SK-N-MC (cell line): ENCODE measurements at regions not wholly inside any gene's neighbourhood (a gene's known extent, or its start where the extent isn't known, plus 50 kb on each side); places are given as distances from the start of the nearest gene placed in this dataset.

Experiments
- FOXP2 ChIP-seq: optimal IDR thresholded peaks from 2 replicates; pipeline ENCODE3; 2011; ENCODE audit warnings: mild to moderate bottlenecking, moderate library complexity; ENCODE audit not compliant: insufficient read depth; ENCODE audit errors: extremely low read length, control extremely low read depth
- POLR2AphosphoS5 ChIP-seq: IDR thresholded peaks from 2 replicates; pipeline ENCODE4 v1.6.1; 2012; ENCODE audit warnings: mild to moderate bottlenecking, low read depth, low read length, borderline replicate concordance

GRCh38 chr6:15966000-15966520 is 162.8 kb upstream of the MYLIP start:
- TF ChIP-seq POLR2AphosphoS5 (no peak), FOXP2 (no peak)
